ENCODE measurements at regions not wholly inside any gene's neighbourhood (a gene's known extent, or its start where the extent isn't known, plus 50 kb on each side); places are given as distances from the start of the nearest gene placed in this dataset.
"Not testable (repeated sequence)": the region's sequence is repeated elsewhere in the genome, so short reads cannot be mapped to it uniquely, and the experiment has no call there.

DNA sequence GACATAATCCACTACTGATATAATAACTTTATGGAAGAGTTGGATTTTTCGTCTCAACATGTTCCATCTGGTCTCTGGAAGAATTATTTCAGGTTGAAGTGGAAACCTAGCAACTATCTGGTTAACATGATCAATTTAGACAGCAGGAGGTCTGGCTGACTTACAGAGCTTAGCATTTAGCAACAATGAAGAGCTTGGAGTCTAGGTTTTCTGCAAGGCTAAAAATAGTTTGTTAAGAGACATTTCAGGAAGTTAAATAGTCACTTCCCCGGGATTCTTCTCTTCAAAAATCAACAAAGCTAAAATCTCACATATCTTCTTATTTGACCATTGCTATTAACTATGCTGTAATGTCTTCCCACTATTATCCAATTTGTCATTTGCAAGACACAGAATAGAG lies 418.6 kb upstream of the DIPK2B start:
- H3K9ac ChIP-seq (ENCODE audit: control insufficient read depth, extremely low read depth, insufficient read depth, low read length), result no peak overlapping the region
- no peaks in the 10 kb centered on the region for H3K9me3 ChIP-seq (ENCODE audit: control insufficient read depth, low read depth, low read length)
- H3K4me3 ChIP-seq (ENCODE audit: control insufficient read depth in 2 of 3, extremely low read depth in 1 of 3, insufficient read depth in 2 of 3, low read depth in 1 of 3, low read length in 3 of 3), result no peak overlapping the region
- H3K4me2 ChIP-seq (ENCODE audit: control insufficient read depth, extremely low read depth, insufficient read depth, low read depth, low read length), result no peak overlapping the region
- DNase-seq (ENCODE audit: low read depth, low spot score), result no peak
- H4K20me1 ChIP-seq (ENCODE audit: control insufficient read depth, extremely low read depth, insufficient read depth, low read length), result no peaks in the 10 kb centered on the region
- no peaks in the 10 kb centered on the region for H3K79me2 ChIP-seq (ENCODE audit: control insufficient read depth, insufficient read depth, low read length)
- H3K36me3 ChIP-seq (ENCODE audit: control insufficient read depth in 2 of 2, extremely low read depth in 1 of 2, insufficient read depth in 2 of 2, low read length in 2 of 2), result no peaks in the 10 kb centered on the region
- FAIRE-seq, result no peak
- H2AFZ ChIP-seq (ENCODE audit: control insufficient read depth, low read length), result peak overlapping the region; percentile 11
- dilution Hi-C loops (cut with MboI; ENCODE audit: extremely low pct_ligation_motif_present, low sequenced_read_pairs), result no loop called here
- no peak overlapping the region for H3K27ac ChIP-seq (ENCODE audit: control insufficient read depth, insufficient read depth, low read length)
- H3K27me3 ChIP-seq (ENCODE audit: control insufficient read depth, extremely low read depth, insufficient read depth, low read length), result no peaks in the 10 kb centered on the region
- TF ChIP-seq, protein P1, sequence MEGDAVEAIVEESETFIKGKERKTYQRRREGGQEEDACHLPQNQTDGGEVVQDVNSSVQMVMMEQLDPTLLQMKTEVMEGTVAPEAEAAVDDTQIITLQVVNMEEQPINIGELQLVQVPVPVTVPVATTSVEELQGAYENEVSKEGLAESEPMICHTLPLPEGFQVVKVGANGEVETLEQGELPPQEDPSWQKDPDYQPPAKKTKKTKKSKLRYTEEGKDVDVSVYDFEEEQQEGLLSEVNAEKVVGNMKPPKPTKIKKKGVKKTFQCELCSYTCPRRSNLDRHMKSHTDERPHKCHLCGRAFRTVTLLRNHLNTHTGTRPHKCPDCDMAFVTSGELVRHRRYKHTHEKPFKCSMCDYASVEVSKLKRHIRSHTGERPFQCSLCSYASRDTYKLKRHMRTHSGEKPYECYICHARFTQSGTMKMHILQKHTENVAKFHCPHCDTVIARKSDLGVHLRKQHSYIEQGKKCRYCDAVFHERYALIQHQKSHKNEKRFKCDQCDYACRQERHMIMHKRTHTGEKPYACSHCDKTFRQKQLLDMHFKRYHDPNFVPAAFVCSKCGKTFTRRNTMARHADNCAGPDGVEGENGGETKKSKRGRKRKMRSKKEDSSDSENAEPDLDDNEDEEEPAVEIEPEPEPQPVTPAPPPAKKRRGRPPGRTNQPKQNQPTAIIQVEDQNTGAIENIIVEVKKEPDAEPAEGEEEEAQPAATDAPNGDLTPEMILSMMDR (optimal IDR thresholded peaks at IDR 0.05 in 1 of 3, IDR thresholded peaks at IDR 0.05 in 1 of 3, conservative IDR thresholded peaks at IDR 0.05 in 1 of 3; ENCODE audit: extremely low read depth in 1 of 3, insufficient read depth in 2 of 3, low read length in 3 of 3), result no peak
- TF ChIP-seq EZH2 (IDR thresholded peaks at IDR 0.05; ENCODE audit: low read length), result no peak
- no peaks in the 10 kb centered on the region for H3K9me1 ChIP-seq (ENCODE audit: control insufficient read depth, extremely low read depth, insufficient read depth, low read length)
- peaks cover 32% of the 10 kb centered on the region for H3K4me1 ChIP-seq (ENCODE audit: control insufficient read depth, extremely low read depth, insufficient read depth, low read length)

DNA sequence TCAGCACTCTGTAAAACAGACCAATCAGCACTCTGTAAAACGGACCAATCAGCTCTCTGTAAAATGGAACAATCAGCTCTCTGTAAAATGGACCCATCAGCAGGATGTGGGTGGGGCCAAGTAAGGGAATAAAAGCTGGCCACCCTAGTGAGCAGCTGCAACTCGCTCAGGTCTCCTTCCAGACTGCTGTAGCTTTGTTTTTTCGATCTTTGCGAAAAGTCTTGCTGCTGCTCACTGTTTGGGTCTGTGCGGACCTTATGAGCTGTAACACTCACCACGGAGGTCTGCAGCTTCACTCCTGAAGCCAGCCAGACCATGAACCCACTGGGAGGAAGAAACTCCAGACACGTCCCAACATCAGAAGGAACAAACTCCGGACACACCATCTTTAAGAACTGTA lies 414.9 kb upstream of the DIPK2B start:
- dilution Hi-C loops (cut with MboI; ENCODE audit: extremely low pct_ligation_motif_present, low sequenced_read_pairs); H3K9me1 ChIP-seq (ENCODE audit: control insufficient read depth, extremely low read depth, insufficient read depth, low read length); DNase-seq (ENCODE audit: low read depth, low spot score); H3K27me3 ChIP-seq (ENCODE audit: control insufficient read depth, extremely low read depth, insufficient read depth, low read length); H3K36me3 ChIP-seq (ENCODE audit: control insufficient read depth in 2 of 2, extremely low read depth in 1 of 2, insufficient read depth in 2 of 2, low read length in 2 of 2); H3K4me2 ChIP-seq (ENCODE audit: control insufficient read depth, extremely low read depth, insufficient read depth, low read depth, low read length); H3K4me3 ChIP-seq (ENCODE audit: control insufficient read depth in 2 of 3, extremely low read depth in 1 of 3, insufficient read depth in 2 of 3, low read depth in 1 of 3, low read length in 3 of 3); H3K79me2 ChIP-seq (ENCODE audit: control insufficient read depth, insufficient read depth, low read length); H3K27ac ChIP-seq (ENCODE audit: control insufficient read depth, insufficient read depth, low read length); FAIRE-seq; H3K9me3 ChIP-seq (ENCODE audit: control insufficient read depth, low read depth, low read length); H3K4me1 ChIP-seq (ENCODE audit: control insufficient read depth, extremely low read depth, insufficient read depth, low read length); H3K9ac ChIP-seq (ENCODE audit: control insufficient read depth, extremely low read depth, insufficient read depth, low read length); H4K20me1 ChIP-seq (ENCODE audit: control insufficient read depth, extremely low read depth, insufficient read depth, low read length); H2AFZ ChIP-seq (ENCODE audit: control insufficient read depth, low read length): not testable (repeated sequence)

DNA sequence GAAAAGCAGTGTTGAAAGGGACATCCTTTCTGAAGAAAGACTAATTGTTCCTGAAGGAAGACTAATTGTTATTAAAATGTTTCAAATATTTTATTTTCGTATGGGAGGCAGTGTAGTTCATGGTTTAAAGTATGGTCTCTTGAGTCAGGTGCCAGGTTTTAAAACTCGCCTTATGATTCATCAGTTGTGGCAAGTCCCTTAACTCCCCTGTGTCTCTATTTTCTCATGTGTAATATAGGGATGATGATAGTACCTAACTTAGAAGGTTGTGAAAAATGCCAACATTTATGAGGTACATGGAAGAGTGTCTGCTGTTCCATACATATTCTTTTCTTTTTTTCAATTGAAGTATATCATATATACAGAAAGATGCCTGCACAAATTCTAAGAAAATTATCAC lies 414.2 kb upstream of the DIPK2B start:
- Histone ChIP-seq H3K9me1 (ENCODE audit: control insufficient read depth, extremely low read depth, insufficient read depth, low read length) (no peaks in the 10 kb centered on the region), H3K27me3 (ENCODE audit: control insufficient read depth, extremely low read depth, insufficient read depth, low read length) (no peaks in the 10 kb centered on the region), H3K27ac (ENCODE audit: control insufficient read depth, insufficient read depth, low read length) (no peak overlapping the region), H3K79me2 (ENCODE audit: control insufficient read depth, insufficient read depth, low read length) (no peaks in the 10 kb centered on the region), H3K4me3 (ENCODE audit: control insufficient read depth in 2 of 3, extremely low read depth in 1 of 3, insufficient read depth in 2 of 3, low read depth in 1 of 3, low read length in 3 of 3) (no peak overlapping the region), H3K36me3 (ENCODE audit: control insufficient read depth in 2 of 2, extremely low read depth in 1 of 2, insufficient read depth in 2 of 2, low read length in 2 of 2) (no peaks in the 10 kb centered on the region), H2AFZ (ENCODE audit: control insufficient read depth, low read length) (no peak overlapping the region), H3K4me1 (ENCODE audit: control insufficient read depth, extremely low read depth, insufficient read depth, low read length) (no peaks in the 10 kb centered on the region), H3K9me3 (ENCODE audit: control insufficient read depth, low read depth, low read length) (peaks cover 7% of the 10 kb centered on the region), H3K9ac (ENCODE audit: control insufficient read depth, extremely low read depth, insufficient read depth, low read length) (no peak overlapping the region), H4K20me1 (ENCODE audit: control insufficient read depth, extremely low read depth, insufficient read depth, low read length) (no peaks in the 10 kb centered on the region), H3K4me2 (ENCODE audit: control insufficient read depth, extremely low read depth, insufficient read depth, low read depth, low read length) (no peak overlapping the region)
- FAIRE-seq (no peak), DNase-seq (ENCODE audit: low read depth, low spot score) (no peak)
- TF ChIP-seq, protein P1 (optimal IDR thresholded peaks at IDR 0.05 in 1 of 3, IDR thresholded peaks at IDR 0.05 in 1 of 3, conservative IDR thresholded peaks at IDR 0.05 in 1 of 3; ENCODE audit: extremely low read depth in 1 of 3, insufficient read depth in 2 of 3, low read length in 3 of 3), result no peak
- TF ChIP-seq EZH2 (IDR thresholded peaks at IDR 0.05; ENCODE audit: low read length), result no peak
- dilution Hi-C loops (cut with MboI; ENCODE audit: extremely low pct_ligation_motif_present, low sequenced_read_pairs), result no loop called here
